B cell (primary cell): ENCODE measurements at regions not wholly inside any gene's neighbourhood (a gene's known extent, or its start where the extent isn't known, plus 50 kb on each side); places are given as distances from the start of the nearest gene placed in this dataset.

Experiments used
- ATAC-seq: fragments of 200-7000 bp; cut with Tn5 transposase; one replicate; pipeline ENCODE4 v1.10.0; 2021; ENCODE audit warnings: low read depth, mild to moderate bottlenecking, moderate number of reproducible peaks, moderate library complexity
- CTCF ChIA-PET: fragments of 350-600 bp; sonication (Branson Sonifier 250); formaldehyde crosslinking; loops from one replicate; lab custom pipeline; 2021; ENCODE audit warnings: antibody characterized with exemption, inconsistent platforms; lab: Charles Lee
- POLR2A ChIA-PET: fragments of 350-600 bp; sonication (Branson Sonifier 250); formaldehyde crosslinking; loops from one replicate; lab custom pipeline; 2021; ENCODE audit warnings: antibody characterized with exemption; lab: Charles Lee
- DNase-seq: peaks from one replicate; pipeline ENCODE4 v3.0.0; 2013
- H2AFZ ChIP-seq: 2 replicates; pipeline ENCODE4 v1.6.1; 2012; ENCODE audit warnings: mild to moderate bottlenecking, low read depth, low read length; ENCODE audit not compliant: insufficient read depth, poor library complexity, severe bottlenecking
- H3K27ac ChIP-seq, 2 donors: 1 replicate in 1 of 2; 2 replicates in 1 of 2; pipeline ENCODE4 v1.5.1; 2012 to 2013; ENCODE audit warnings: low read length in 2 of 2, mild to moderate bottlenecking in 2 of 2, moderate library complexity in 1 of 2
- H3K27me3 ChIP-seq, 4 experiments: fragments of 200-600 bp in 1 of 4; sonication (generic) in 1 of 4; replicated peaks in 1 of 4; 1 replicate in 2 of 4; 2 replicates in 2 of 4; pipeline versions ENCODE4 v1.6.1 to v1.7.0; 2013 to 2016; ENCODE audit warnings: low read length in 3 of 4, mild to moderate bottlenecking in 2 of 4, mixed read lengths in 1 of 4, moderate library complexity in 1 of 4; ENCODE audit not compliant: insufficient read depth in 4 of 4, control insufficient read depth in 3 of 4; ENCODE audit errors: control extremely low read depth in 1 of 4
- H3K36me3 ChIP-seq, 2 experiments: replicated peaks in 1 of 2; 1 replicate in 1 of 2; 2 replicates in 1 of 2; pipeline versions ENCODE4 v1.6.1 to v1.7.1; 2013; ENCODE audit warnings: low read length in 1 of 2; ENCODE audit not compliant: insufficient read depth in 2 of 2, control insufficient read depth in 1 of 2; ENCODE audit errors: control extremely low read depth in 1 of 2, extremely low read depth in 1 of 2
- H3K4me1 ChIP-seq, 2 donors: fragments of 200-600 bp in 1 of 2; sonication (generic) in 1 of 2; 1 replicate in 1 of 2; 2 replicates in 1 of 2; pipeline versions ENCODE4 v1.5.1 to v1.6.1; 2013 to 2017; ENCODE audit warnings: low read length in 2 of 2; ENCODE audit not compliant: control insufficient read depth in 2 of 2, insufficient read depth in 2 of 2
- H3K4me2 ChIP-seq: replicated peaks from 2 replicates; pipeline ENCODE3; 2012; ENCODE audit warnings: mild to moderate bottlenecking, low read depth, low read length; ENCODE audit not compliant: poor library complexity, severe bottlenecking
- H3K4me3 ChIP-seq, 5 experiments: fragments of 200-600 bp in 1 of 5; sonication (generic) in 1 of 5; 1 replicate in 3 of 5; 2 replicates in 2 of 5; pipeline versions ENCODE4 v1.5.1 to v1.7.0; 2011 to 2016; ENCODE audit warnings: low read length in 4 of 5, mild to moderate bottlenecking in 4 of 5, low read depth in 2 of 5, control low read depth in 1 of 5, moderate library complexity in 1 of 5; ENCODE audit not compliant: insufficient read depth in 1 of 5; ENCODE audit errors: control extremely low read depth in 1 of 5, extremely low read depth in 1 of 5
- H3K79me2 ChIP-seq: fragments of 200-600 bp; sonication (generic); one replicate; pipeline ENCODE4 v1.6.0; 2016; ENCODE audit warnings: low read length; ENCODE audit not compliant: control insufficient read depth, insufficient read depth
- H3K9ac ChIP-seq: fragments of 200-600 bp; sonication (generic); 2 replicates; pipeline ENCODE4 v1.6.1; 2017; ENCODE audit warnings: mild to moderate bottlenecking, low read length, moderate library complexity
- H3K9me3 ChIP-seq, 3 donors: one replicate each; pipeline versions ENCODE4 v1.6.1 to v1.7.1; 2013; ENCODE audit warnings: low read length in 2 of 3; ENCODE audit not compliant: control insufficient read depth in 2 of 3, insufficient read depth in 1 of 3; ENCODE audit errors: control extremely low read depth in 1 of 3
- H4K20me1 ChIP-seq: 2 replicates; pipeline ENCODE4 v1.6.0; 2012; ENCODE audit warnings: mild to moderate bottlenecking, low read length; ENCODE audit not compliant: insufficient read depth, control insufficient read depth, poor library complexity, severe bottlenecking
- H3K27ac Mint-ChIP-seq: one replicate; pipeline ENCODE4 v1.8.0; 2021; ENCODE audit warnings: mixed read lengths
- H3K27me3 Mint-ChIP-seq: one replicate; pipeline ENCODE4 v1.8.0; 2021; ENCODE audit warnings: mixed read lengths
- H3K4me1 Mint-ChIP-seq: one replicate; pipeline ENCODE4 v1.8.0; 2021; ENCODE audit warnings: mixed read lengths
- H3K4me3 Mint-ChIP-seq: one replicate; pipeline ENCODE4 v1.8.0; 2021; ENCODE audit warnings: mixed read lengths
- H3K9me3 Mint-ChIP-seq: one replicate; pipeline ENCODE4 v1.8.0; 2022; ENCODE audit warnings: mixed read lengths; ENCODE audit not compliant: insufficient read depth
- CTCF ChIP-seq: fragments of 200-600 bp; IDR thresholded peaks from one replicate; pipeline ENCODE4 v1.8.0; 2022; ENCODE audit warnings: antibody characterized with exemption, mild to moderate bottlenecking
- EZH2 ChIP-seq: IDR thresholded peaks from 2 replicates; pipeline ENCODE4 v1.6.1; 2012; ENCODE audit warnings: borderline replicate concordance, low read depth, mild to moderate bottlenecking, moderate library complexity, low read length; ENCODE audit not compliant: insufficient read depth, poor library complexity, severe bottlenecking
- WGBS: methylation state at CpG from one replicate; pipeline ENCODE4 v1.1.5; 2013; ENCODE audit warnings: missing lambda C conversion rate; ENCODE audit not compliant: insufficient coverage; 5-methylcytosine and 5-hydroxymethylcytosine counted together
- intact Hi-C: fragments of 100-400 bp; cut with micrococcal nuclease; formaldehyde crosslinking; loops from one replicate; pipeline ENCODE4 v1.10.0; 2022

- peaks cover 0 to 2% (median 0%) of the 10 kb centered on the region in 3 donors for H3K9me3 ChIP-seq
- intact Hi-C loops = no loop called here
- TF ChIP-seq CTCF = no peak
- TF ChIP-seq EZH2 = no peak
- H3K27me3 ChIP-seq = no peaks in the 10 kb centered on the region
- POLR2A ChIA-PET = no interaction called here
- Mint-ChIP-seq H3K27me3 (no peaks in the 10 kb centered on the region), H3K27ac (no peak overlapping the region), H3K4me1 (no peaks in the 10 kb centered on the region), H3K9me3 (no peaks in the 10 kb centered on the region), H3K4me3 (no peak overlapping the region)
- no peak overlapping the region for H3K4me3 ChIP-seq
- no peak overlapping the region for H2AFZ ChIP-seq
- no peaks in the 10 kb centered on the region for H3K36me3 ChIP-seq
- no peaks in the 10 kb centered on the region for H3K4me1 ChIP-seq
- H4K20me1 ChIP-seq = no peaks in the 10 kb centered on the region
- WGBS = 100% methylated on average over 2 of the region's 2 CpGs
- no peaks in the 10 kb centered on the region for H3K79me2 ChIP-seq
- H3K9ac ChIP-seq = no peak overlapping the region
- H3K4me2 ChIP-seq = no peak overlapping the region
- DNase-seq (no peak), ATAC-seq (no peak)
- CTCF ChIA-PET = no interaction called here
- no peak overlapping the region for H3K27ac ChIP-seq
These were observed 532.7 kb downstream of the BCKDHB start for GRCh38 chr6:80639181-80639629.

GRCh38 chr6:80638213-80639055 is 532.0 kb downstream of the BCKDHB start:
- H3K4me3 Mint-ChIP-seq = no peak overlapping the region
- H3K9ac ChIP-seq = no peak overlapping the region
- no peaks in the 10 kb centered on the region for H3K4me1 ChIP-seq
- no peaks in the 10 kb centered on the region for H3K27me3 Mint-ChIP-seq
- ATAC-seq (no peak), DNase-seq (no peak)
- no peak overlapping the region for H3K27ac Mint-ChIP-seq
- intact Hi-C loops = no loop called here
- no peak overlapping the region for H3K27ac ChIP-seq
- H3K9me3 ChIP-seq = peaks cover 0 to 2% (median 0%) of the 10 kb centered on the region in 3 donors
- H3K27me3 ChIP-seq = no peaks in the 10 kb centered on the region
- H3K4me3 ChIP-seq = no peak overlapping the region
- H3K4me1 Mint-ChIP-seq = no peaks in the 10 kb centered on the region
- TF ChIP-seq CTCF = no peak
- CTCF ChIA-PET = no interaction called here
- H3K79me2 ChIP-seq = no peaks in the 10 kb centered on the region
- no peak overlapping the region for H3K4me2 ChIP-seq
- POLR2A ChIA-PET = no interaction called here
- H4K20me1 ChIP-seq = no peaks in the 10 kb centered on the region
- H3K36me3 ChIP-seq = no peaks in the 10 kb centered on the region
- no peaks in the 10 kb centered on the region for H3K9me3 Mint-ChIP-seq
- no peak overlapping the region for H2AFZ ChIP-seq
- 14% methylated on average over 4 of the region's 9 CpGs for WGBS
